ENCODE measurements at regions not wholly inside any gene's neighbourhood (a gene's known extent, or its start where the extent isn't known, plus 50 kb on each side); places are given as distances from the start of the nearest gene placed in this dataset.

DNA sequence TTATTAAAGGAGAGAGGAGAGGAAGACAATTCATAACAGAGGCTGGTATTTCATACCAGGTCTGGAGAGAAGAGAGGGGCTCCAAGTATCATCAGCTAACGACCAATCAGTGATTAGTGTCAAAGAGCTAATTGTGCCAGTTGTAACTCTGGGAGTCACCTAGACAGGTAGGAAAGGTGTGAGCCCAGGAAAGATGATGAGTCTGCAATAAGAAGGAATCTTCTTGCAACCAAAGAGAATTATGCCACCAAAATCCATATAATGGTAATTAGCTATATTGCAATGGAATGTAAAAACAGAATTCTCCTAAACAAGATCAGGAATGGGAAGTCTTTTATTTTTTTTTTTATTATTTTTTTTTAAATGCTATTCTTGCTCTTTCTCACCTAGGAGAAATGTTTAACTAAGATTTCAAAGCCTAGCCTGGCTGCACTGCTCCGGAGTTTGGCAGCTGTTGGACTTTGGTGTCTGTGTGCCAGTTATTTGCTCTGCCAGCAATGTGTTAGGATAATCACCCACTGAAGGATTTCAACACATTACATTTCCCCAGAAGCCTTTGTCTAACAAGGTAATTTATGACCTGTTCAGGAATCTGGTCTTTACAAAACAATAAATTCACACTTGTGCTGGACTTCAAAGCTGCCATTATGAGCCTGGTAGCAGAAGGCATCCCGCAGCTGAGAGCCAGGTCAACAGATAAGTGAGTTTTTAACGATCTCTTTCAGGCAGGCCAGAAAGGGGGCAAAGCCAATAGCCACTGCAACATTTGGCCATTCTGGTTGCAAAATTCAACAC lies 89.4 kb downstream of the FOXB1 start:
- in situ Hi-C loops (cut with MboI; ENCODE audit: low sequenced_read_pairs), result no loop called here

DNA sequence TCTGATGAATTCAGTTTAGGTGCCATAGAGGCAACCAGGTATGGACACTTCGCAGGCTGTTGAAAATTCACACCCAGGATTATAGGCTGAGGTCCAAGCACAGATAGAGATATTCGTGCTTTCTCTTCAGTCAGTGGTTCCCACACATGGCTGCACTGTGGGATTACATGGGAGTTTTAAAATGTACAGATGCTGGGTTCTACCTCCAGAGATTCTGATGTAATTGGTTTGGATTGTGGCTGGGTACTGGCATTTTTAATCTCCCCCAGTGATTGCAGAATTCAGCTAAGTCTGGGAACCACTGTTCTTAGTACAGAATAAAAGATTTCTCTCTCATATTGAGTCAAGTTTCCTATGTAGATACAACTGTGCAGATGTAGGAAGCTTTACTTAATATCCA lies 91.6 kb downstream of the FOXB1 start:
- in situ Hi-C loops (cut with MboI; ENCODE audit: low sequenced_read_pairs), result no loop called here

DNA sequence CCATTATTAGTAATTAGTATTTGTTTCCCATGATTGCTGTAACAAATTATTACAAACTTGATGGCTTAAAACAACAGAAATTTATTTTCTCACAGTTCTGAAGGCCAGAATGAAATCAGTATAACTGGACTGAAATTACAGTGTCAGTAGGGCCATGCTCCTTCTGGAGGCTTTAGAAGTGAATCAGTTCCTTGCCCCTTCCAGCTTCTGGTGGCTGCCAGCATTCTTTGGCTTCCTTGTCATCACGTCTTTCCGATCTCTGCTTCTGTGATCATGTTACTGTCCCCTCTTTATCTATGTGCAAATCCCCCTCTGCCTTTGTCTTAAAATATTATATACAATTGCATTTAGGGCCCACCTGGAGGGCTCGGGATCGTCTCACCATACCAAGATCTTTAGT lies 92.0 kb downstream of the FOXB1 start:
- in situ Hi-C loops (cut with MboI; ENCODE audit: low sequenced_read_pairs), result no loop called here

DNA sequence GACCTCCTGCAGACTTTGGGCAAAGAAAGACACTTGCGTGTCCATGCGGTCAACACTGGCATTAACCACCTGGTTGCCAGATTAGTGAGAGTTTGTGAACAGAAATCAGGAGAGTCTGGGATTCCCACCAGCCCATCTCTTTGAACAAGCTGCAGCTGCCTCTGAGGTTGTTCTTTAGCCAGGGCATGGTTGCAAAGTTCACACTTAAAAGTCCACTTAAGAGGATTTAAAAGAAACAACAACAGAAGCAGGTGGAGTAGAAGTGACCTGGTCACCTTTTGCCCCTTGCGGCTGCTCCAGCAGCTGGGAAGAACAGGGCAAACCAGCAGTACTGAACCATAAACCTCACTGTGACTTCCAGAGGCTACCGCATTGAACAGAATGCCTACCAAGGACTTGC lies 97.3 kb downstream of the FOXB1 start:
- in situ Hi-C loops (cut with MboI; ENCODE audit: low sequenced_read_pairs), result no loop called here

DNA sequence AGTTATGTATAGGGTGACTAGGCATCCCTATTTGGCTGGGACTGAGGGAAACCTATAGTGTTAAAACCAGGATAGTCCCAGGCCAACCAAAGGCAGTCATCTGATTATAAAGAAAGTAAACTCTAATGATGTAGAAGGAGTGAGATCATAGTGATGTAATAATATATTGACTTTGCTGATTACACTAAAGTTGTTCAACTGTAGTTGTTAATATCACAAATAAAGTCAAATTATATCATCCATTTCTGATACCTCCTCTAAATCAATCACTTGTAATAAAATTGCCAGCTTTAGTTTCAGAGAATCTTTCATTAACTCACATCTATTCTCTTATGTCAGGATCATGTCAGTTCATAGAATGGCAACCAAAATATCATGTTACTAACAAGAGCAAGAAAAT lies 98.6 kb downstream of the FOXB1 start:
- in situ Hi-C loops (cut with MboI; ENCODE audit: low sequenced_read_pairs), result no loop called here

DNA sequence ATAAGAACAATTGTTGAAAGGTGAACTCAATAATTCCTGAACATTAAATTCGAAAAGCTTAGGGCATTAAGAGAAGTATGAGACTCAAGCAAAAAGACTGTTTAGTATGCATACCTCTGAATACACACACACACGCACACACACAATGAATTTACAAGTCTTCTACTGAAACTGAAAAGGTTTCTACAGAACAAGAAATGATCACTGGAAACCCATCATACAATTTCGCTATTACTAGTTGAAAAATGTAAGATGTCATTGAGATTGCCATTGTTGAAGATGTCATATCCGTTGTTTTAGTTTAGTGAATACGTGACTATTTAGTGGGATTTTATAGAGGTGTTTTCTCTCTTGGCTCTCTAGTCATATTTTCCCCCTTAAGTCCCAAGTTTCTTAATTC lies 106.8 kb downstream of the FOXB1 start:
- in situ Hi-C loops (cut with MboI; ENCODE audit: low sequenced_read_pairs), result no loop called here

DNA sequence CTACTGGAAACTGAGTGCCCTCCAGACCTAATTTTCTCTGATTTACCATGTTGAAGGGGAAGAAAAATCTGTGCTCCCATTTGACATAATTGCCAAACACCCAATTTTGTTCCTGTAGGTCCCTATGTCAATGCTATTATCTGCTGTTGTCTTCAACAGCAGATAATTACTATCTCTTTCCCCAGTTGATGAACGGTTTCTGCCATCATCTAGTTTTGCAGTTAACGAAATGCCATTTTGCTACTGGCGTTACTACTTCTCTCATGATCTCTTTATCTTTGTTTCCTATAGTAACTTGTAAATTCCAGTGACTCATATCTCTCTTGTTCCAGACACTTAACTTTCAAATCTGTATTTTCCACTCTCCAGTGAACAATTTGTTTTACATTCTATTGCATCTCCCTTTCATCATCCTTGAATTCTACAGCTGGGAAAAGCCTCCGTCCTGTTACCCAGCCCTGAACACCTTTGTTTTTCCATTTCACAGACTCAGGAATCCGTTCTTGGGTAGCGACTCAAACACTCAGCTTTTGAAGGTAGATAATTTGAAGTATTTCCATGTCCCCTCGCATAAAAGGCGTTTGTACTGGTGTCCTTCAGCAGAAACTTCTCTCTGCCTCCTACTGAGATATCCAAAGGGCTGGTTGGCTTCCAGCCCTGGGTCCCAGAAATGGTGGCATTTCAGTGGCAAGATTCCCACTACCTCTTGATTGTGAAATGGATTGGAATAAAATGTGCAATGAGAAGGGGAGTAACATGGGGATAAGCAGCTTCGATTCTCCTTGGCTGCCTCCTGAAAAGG lies 111.7 kb downstream of the FOXB1 start:
- in situ Hi-C loops (cut with MboI; ENCODE audit: low sequenced_read_pairs), result no loop called here

DNA sequence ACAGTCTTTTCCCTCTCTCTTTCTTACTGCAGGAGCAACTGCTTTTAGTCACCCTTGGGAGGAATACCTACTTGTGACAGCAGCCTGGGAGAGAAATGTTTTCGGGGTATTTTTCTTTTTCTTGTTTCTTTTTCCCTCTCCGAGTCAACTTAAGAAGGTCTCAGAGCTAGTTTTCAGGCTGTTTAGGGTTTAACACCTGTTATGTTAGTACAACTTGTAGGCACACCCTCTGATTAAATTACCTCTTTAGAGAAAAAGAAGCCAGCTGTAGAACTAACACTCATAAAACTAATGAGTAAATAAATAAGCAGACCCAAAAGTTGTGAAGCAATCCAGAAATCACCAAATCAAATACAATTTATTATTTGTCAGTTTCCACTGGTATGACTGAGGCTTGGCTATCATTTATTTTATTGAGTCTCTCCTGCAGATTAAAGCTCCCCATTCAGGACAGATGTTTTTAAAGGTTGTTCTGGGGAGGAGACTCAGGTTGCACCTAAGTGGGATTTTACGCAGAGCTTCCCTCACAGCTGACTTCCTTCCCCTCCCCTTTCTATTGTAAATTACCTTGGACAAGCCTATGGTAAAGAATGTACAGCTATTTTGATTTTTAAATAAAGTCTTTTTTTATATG lies 112.5 kb downstream of the FOXB1 start:
- in situ Hi-C loops (cut with MboI; ENCODE audit: low sequenced_read_pairs), result no loop called here

DNA sequence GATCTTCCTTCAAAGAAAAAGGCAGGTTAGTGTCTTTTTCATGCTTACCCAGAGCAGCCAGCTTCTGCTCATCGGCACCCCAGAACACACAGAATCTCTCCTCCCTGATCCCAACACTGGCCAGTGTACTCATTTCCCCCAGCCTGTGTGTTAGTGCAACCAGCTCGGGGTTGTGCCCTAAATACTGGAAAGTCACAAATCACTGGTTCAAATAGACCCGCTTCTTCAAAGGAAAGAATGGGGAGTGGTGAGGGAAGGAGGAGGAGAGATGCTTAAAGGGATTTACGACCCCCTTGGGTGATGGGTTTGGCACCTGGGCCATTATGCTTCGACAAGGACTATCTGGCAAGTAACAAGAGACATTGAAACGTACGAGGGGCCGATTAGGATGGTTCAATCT lies 114.0 kb downstream of the FOXB1 start:
- in situ Hi-C loops (cut with MboI; ENCODE audit: low sequenced_read_pairs), result no loop called here

DNA sequence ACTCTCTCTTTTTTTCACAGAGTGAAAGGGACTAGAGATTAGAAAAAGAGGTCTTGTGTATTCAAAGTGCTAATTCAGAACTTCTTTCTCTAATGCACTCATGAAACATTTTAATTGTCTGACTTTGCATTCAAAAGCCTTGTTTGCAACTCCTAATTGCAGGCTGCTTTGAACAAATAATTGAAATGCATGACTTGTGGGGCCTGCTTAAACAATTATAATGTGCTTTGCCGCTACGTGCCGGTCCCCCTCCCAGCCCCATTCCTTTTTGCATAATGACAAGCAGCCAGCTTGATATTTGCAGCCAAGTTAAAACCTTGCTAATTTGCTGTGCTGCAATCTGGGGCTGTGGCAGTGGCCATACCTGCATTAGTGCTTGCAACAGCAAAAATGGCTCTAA lies 114.5 kb downstream of the FOXB1 start:
- in situ Hi-C loops (cut with MboI; ENCODE audit: low sequenced_read_pairs), result no loop called here

DNA sequence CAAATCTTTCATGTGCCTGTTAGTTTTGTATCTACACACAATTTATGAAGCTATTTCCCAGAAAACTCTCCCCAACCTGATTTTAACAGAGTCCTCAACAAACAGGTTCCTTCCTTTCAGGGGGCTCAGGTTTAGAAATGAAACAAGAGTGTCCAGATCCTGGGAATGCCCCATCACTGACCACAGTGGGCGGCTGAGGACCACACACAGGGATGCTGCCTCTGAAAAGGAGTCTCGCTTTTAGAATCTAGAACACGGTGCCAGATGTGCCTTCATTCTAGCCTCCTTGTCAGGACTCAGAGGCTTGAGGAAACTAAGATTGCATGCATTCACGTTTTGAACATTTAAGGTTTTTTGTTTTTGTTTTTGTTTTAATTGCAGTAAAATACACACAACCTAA lies 115.0 kb downstream of the FOXB1 start:
- in situ Hi-C loops (cut with MboI; ENCODE audit: low sequenced_read_pairs), result no loop called here

DNA sequence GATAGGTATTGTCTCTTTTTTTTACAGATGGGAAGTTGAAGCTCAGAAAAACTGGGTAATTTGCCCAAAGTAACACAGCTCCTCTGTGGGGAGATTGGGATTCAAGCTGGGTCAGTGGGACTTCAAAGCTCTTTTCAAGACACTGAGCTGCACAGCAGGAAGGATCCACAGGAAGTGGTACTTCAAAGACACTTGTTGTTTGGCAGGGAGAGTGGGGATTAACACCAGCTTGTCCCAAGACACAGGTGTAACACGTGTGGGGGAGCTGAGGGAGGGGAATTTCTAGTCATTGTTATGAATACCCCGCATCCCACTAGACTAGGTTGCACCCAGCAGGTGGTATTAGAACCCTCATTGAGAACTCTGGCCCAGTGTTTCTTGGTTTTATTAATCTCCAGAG lies 116.0 kb downstream of the FOXB1 start:
- in situ Hi-C loops (cut with MboI; ENCODE audit: low sequenced_read_pairs), result no loop called here

DNA sequence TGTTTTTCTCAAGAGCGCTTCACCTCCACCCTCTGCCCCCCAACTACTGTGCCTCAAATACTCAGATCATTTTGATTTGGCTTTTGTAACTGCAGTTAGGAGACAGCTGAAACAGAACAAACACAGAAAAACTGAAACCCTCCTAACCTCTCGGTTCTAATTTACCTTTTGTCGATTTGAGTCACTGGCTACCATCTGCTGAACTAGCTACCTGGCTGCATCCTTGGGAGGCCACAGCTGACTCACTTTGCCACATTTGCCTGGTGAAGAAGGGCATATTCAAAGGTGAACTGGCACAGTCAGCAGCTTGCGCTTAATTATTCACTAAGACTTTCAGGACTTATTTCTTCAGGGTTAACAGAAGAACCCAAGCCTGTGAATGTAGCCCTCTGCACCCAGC lies 117.7 kb downstream of the FOXB1 start:
- in situ Hi-C loops (cut with MboI; ENCODE audit: low sequenced_read_pairs), result no loop called here

DNA sequence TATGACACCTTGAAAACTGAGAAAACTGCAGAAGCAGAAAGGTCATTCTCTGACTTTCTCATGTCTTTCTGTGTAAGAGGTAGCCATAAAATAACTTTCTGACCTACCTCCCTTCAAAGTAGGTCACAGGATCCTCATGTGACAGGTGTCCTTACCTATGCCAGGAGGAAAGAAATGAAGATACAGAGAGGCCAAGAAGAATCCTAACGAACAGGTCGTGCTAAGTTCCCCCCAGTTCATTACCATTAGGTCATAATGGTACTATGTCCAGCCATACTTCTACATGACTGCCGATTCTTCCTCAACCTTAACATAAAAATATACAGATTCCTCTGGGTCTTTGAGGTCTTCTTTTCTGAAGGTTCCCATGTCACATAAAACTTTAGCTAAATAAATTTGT lies 118.6 kb downstream of the FOXB1 start:
- in situ Hi-C loops (cut with MboI; ENCODE audit: low sequenced_read_pairs), result no loop called here

DNA sequence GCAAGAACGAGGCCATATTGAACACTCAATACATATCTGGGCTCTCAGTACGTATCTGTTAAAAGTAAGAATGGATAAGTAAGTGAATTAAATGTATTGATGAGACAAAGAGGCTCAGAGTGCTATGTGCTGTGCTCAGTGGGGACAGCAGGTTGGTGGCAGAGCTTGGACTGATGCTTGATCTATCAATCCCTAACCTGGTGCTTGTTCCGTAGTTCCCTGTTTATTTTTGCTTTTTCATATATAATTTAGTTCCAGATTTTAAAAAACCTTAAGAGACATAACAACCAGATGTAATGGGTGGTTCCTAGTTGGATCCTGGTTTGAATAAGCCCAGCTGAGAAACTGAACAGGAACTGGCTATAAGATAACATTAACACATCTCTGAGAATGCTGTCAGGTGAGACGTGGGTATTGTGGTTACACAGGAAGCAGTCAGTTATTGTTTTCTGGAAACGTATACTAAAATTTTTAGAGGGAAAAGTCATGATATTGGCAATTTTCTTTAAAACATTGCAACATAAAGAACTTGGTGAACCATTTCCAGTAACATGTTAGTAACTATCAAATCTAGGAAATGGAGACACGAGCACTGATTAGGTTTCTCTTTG lies 120.5 kb downstream of the FOXB1 start:
- in situ Hi-C loops (cut with MboI; ENCODE audit: low sequenced_read_pairs), result no loop called here

DNA sequence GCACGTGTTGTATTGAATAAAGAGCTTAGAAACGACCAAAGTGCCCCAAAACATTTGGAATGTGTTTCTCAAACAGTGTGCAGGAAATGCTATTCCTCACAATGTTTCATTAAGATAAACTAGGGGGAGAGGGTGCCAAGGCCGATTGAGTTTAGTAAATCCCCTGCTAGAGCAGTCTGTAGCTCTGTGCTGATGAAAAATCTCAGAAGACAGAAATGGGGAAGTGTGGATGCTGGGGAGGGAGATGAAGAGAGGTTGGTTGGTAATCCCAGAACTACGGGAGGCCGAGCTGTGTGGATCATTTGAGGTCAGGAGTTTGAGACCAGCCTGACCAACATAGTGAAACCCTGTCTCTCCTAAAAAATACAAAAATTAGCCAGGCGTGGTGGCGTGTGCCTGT lies 121.2 kb downstream of the FOXB1 start:
- in situ Hi-C loops (cut with MboI; ENCODE audit: low sequenced_read_pairs), result no loop called here

DNA sequence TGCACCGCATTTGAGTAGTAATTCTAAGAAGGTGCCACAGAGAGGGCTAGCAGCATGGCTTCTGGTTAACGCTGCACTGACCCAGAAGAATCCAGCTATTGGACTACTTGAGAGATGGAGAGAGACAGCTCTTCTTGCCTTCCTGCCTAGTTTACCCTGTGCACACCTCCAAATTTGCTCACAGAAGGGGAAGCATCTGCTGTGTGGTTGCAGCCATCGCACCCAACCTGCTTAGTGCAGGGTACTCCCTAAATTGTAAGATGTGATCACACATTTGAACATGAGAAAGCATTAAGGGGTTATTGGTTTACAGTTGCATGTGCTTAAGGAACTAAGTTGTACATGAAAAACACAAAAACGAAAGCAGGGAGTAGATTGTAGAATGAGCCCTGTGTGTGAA lies 122.1 kb downstream of the FOXB1 start:
- in situ Hi-C loops (cut with MboI; ENCODE audit: low sequenced_read_pairs), result no loop called here

DNA sequence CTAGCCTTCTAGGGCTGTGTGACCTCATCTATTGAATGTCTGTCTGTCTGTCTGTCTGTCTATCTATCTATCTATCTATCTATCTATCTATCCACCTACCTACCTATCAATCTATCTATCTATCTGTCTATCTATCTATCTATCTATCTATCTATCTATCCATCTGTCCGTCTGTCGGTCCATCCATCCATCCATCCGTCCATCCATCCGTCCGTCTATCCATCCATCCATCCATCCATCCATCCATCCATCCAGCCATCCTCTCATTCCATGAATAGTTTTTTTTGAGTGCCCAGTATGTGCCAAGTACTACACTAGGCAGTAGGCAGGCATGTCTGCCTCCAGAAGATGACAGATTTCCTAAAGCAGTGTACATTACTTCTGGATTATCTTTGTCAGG lies 122.5 kb downstream of the FOXB1 start:
- in situ Hi-C loops (cut with MboI; ENCODE audit: low sequenced_read_pairs), result no loop called here

DNA sequence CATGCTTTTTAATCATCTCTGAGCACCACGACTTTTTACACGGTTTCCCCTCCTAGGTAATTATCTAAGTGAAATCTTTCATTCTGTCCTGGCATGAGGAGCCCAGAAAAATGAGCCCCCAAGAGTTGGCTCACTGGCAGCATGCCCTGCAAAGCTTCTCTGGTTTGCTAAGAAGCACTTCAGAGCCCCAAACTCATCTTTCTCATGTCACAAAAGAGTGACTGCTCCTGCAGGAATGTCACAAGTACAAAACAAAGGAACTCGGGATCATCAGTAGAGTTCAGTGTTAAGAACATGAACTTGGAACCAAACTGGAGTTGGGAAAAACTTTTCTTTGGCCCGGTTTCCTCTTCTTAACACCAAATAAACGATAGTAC lies 123.9 kb downstream of the FOXB1 start:
- in situ Hi-C loops (cut with MboI; ENCODE audit: low sequenced_read_pairs), result no loop called here

DNA sequence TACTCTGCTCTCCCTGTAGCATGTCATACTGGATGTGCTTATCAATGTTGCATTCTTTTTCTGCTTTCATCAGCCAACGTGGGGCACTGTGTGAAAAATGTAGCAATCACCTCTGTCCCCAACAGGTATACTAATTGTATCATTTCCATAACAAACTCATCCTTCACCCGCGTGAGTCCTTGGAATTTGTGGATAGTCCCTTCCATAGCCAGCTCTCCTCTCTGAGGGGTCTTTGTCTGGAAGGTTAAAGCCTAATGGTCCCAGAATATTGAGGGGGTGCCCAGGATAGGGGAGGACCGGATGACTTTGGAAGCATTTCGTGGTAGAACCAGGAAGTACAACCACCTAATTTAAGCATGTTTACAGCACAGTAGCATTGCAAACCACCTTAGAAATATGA lies 124.6 kb downstream of the FOXB1 start:
- in situ Hi-C loops (cut with MboI; ENCODE audit: low sequenced_read_pairs), result no loop called here

DNA sequence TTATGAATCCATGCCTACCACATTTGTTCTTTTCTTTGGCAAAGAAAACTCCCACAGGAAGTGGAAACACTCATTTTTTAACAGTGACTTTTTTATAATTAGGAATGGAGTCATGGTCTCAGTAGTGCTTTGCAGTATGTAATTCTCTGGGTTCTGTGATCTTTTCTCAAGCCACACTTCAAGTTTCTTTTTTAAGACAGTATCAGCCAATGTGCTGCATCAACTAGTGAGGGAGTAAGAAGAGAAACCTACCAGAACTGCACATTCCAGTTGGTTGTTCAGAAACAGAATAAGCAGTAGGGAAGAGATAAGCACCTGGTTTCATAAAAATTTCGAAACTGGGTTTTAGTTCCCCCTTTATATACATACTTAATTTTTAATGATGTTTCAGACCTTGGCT lies 126.3 kb downstream of the FOXB1 start:
- in situ Hi-C loops (cut with MboI; ENCODE audit: low sequenced_read_pairs), result no loop called here

DNA sequence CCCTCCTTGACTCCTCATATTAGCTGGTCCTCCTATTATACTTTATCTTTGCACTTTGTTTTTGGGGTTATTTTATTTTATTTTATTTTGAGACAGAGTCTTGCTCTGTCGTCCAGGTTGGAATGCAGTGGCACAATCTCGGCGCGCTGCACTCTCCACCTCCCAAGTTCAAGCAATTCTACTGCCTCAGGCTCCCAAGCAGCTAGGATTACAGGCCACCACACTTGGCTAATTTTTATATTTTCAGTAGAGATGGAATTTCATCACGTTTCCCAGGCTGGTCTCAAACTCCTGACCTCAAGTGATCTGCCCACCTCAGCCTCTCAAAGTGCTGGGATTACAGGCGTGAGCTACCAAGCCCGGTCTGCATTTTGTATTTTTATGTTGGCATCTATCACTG lies 126.7 kb downstream of the FOXB1 start:
- in situ Hi-C loops (cut with MboI; ENCODE audit: low sequenced_read_pairs), result no loop called here

All from HL-60/S4 (cell line).